IgD-negative memory B cell (primary cell): ENCODE measurements at regions not wholly inside any gene's neighbourhood (a gene's known extent, or its start where the extent isn't known, plus 50 kb on each side); places are given as distances from the start of the nearest gene placed in this dataset.
"Not testable (repeated sequence)": the region's sequence is repeated elsewhere in the genome, so short reads cannot be mapped to it uniquely, and the experiment has no call there.

ENCODE experiments used
- H3K27ac Mint-ChIP-seq, 3 donors: one replicate each; pipeline ENCODE4 v1.8.0; 2020 to 2022; ENCODE audit warnings: mild to moderate bottlenecking in 3 of 3, mixed read lengths in 3 of 3, moderate library complexity in 1 of 3
- H3K27me3 Mint-ChIP-seq: one replicate; pipeline ENCODE4 v1.8.0; 2021; ENCODE audit warnings: mixed read lengths
- H3K36me3 Mint-ChIP-seq: one replicate; pipeline ENCODE4 v1.8.0; 2020; ENCODE audit warnings: mild to moderate bottlenecking, mixed read lengths
- H3K4me1 Mint-ChIP-seq, 3 donors: one replicate each; pipeline ENCODE4 v1.8.0; 2020 to 2022; ENCODE audit warnings: mixed read lengths in 3 of 3, mild to moderate bottlenecking in 1 of 3
- H3K4me3 Mint-ChIP-seq, 4 donors: one replicate each; pipeline ENCODE4 v1.8.0; 2020 to 2022; ENCODE audit warnings: mild to moderate bottlenecking in 4 of 4, mixed read lengths in 4 of 4, moderate library complexity in 3 of 4
- H3K9me3 Mint-ChIP-seq, 3 donors: one replicate each; pipeline ENCODE4 v1.8.0; 2020 to 2021; ENCODE audit warnings: mixed read lengths in 3 of 3, mild to moderate bottlenecking in 1 of 3

GRCh38 chr5:171709930-171710329 lies 75.7 kb upstream of the SMIM23 start:
- Mint-ChIP-seq H3K36me3 (no peaks in the 10 kb centered on the region), H3K27me3 (no peaks in the 10 kb centered on the region), H3K4me3 (no peak overlapping the region), H3K9me3 (peaks cover 0 to 9% (median 3%) of the 10 kb centered on the region in 3 donors), H3K27ac (no peak overlapping the region), H3K4me1 (peaks cover 0 to 2% (median 0%) of the 10 kb centered on the region in 3 donors)

GRCh38 chr5:171710451-171711024 lies 75.1 kb upstream of the SMIM23 start:
- H3K27me3 Mint-ChIP-seq, result no peaks in the 10 kb centered on the region
- no peak overlapping the region for H3K27ac Mint-ChIP-seq
- peaks cover 0 to 9% (median 3%) of the 10 kb centered on the region in 3 donors for H3K9me3 Mint-ChIP-seq
- no peaks in the 10 kb centered on the region for H3K36me3 Mint-ChIP-seq
- no peak overlapping the region for H3K4me3 Mint-ChIP-seq
- peaks cover 0 to 2% (median 0%) of the 10 kb centered on the region in 3 donors for H3K4me1 Mint-ChIP-seq

GRCh38 chr5:171711571-171711970 lies 74.0 kb upstream of the SMIM23 start:
- no peak overlapping the region for H3K27ac Mint-ChIP-seq
- no peak overlapping the region for H3K4me3 Mint-ChIP-seq
- H3K4me1 Mint-ChIP-seq, result peaks cover 0 to 2% (median 0%) of the 10 kb centered on the region in 3 donors
- peaks cover 3% of the 10 kb centered on the region for H3K27me3 Mint-ChIP-seq
- H3K9me3 Mint-ChIP-seq, result peaks cover 0 to 9% (median 3%) of the 10 kb centered on the region in 3 donors
- H3K36me3 Mint-ChIP-seq, result no peaks in the 10 kb centered on the region

- Mint-ChIP-seq H3K4me3 (no peak overlapping the region), H3K4me1 (no peaks in the 10 kb centered on the region), H3K27ac (no peak overlapping the region), H3K27me3 (peaks cover 3% of the 10 kb centered on the region), H3K9me3 (peaks cover 0 to 9% (median 3%) of the 10 kb centered on the region in 3 donors), H3K36me3 (no peaks in the 10 kb centered on the region)
Measured at GRCh38 chr5:171712616-171713015, 73.0 kb upstream of the SMIM23 start.

- Mint-ChIP-seq H3K36me3 (no peaks in the 10 kb centered on the region), H3K9me3 (peaks cover 0 to 9% (median 3%) of the 10 kb centered on the region in 3 donors), H3K4me3 (no peak overlapping the region), H3K27me3 (peaks cover 3% of the 10 kb centered on the region), H3K27ac (no peak overlapping the region), H3K4me1 (no peaks in the 10 kb centered on the region)
Measured at GRCh38 chr5:171713152-171713551, 72.5 kb upstream of the SMIM23 start.

GRCh38 chr5:171714261-171714660 lies 71.4 kb upstream of the SMIM23 start:
- peaks cover 10% of the 10 kb centered on the region for H3K27me3 Mint-ChIP-seq
- no peak overlapping the region for H3K4me3 Mint-ChIP-seq
- no peaks in the 10 kb centered on the region for H3K4me1 Mint-ChIP-seq
- no peaks in the 10 kb centered on the region for H3K36me3 Mint-ChIP-seq
- H3K27ac Mint-ChIP-seq, result no peak overlapping the region
- H3K9me3 Mint-ChIP-seq, result peaks cover 0 to 9% (median 3%) of the 10 kb centered on the region in 3 donors

GRCh38 chr5:171714851-171715250 lies 70.8 kb upstream of the SMIM23 start:
- Mint-ChIP-seq H3K27ac (no peak overlapping the region), H3K4me1 (no peaks in the 10 kb centered on the region), H3K27me3 (peaks cover 10% of the 10 kb centered on the region), H3K9me3 (peaks cover 0 to 9% (median 3%) of the 10 kb centered on the region in 3 donors), H3K4me3 (no peak overlapping the region), H3K36me3 (no peaks in the 10 kb centered on the region)

GRCh38 chr5:171715551-171715950 lies 70.1 kb upstream of the SMIM23 start:
- no peaks in the 10 kb centered on the region for H3K4me1 Mint-ChIP-seq
- H3K27me3 Mint-ChIP-seq, result peaks cover 17% of the 10 kb centered on the region
- H3K4me3 Mint-ChIP-seq, result no peak overlapping the region
- peaks cover 0 to 9% (median 3%) of the 10 kb centered on the region in 3 donors for H3K9me3 Mint-ChIP-seq
- no peaks in the 10 kb centered on the region for H3K36me3 Mint-ChIP-seq
- no peak overlapping the region for H3K27ac Mint-ChIP-seq

GRCh38 chr5:171720086-171720485 lies 65.5 kb upstream of the SMIM23 start:
- H3K27ac Mint-ChIP-seq, result no peak overlapping the region
- H3K9me3 Mint-ChIP-seq, result no peaks in the 10 kb centered on the region
- peaks cover 25% of the 10 kb centered on the region for H3K27me3 Mint-ChIP-seq
- no peak overlapping the region for H3K4me3 Mint-ChIP-seq
- no peaks in the 10 kb centered on the region for H3K36me3 Mint-ChIP-seq
- peaks cover 0 to 1% (median 0%) of the 10 kb centered on the region in 3 donors for H3K4me1 Mint-ChIP-seq

GRCh38 chr5:171721464-171721863 lies 64.2 kb upstream of the SMIM23 start:
- Mint-ChIP-seq H3K27me3 (peaks cover 24% of the 10 kb centered on the region), H3K27ac (no peak overlapping the region), H3K4me3 (no peak overlapping the region), H3K4me1 (peaks cover 0 to 1% (median 0%) of the 10 kb centered on the region in 3 donors), H3K9me3 (peaks cover 0 to 9% (median 5%) of the 10 kb centered on the region in 3 donors), H3K36me3 (no peaks in the 10 kb centered on the region)

- Mint-ChIP-seq H3K27ac (no peak overlapping the region), H3K36me3 (no peaks in the 10 kb centered on the region), H3K27me3 (peaks cover 19% of the 10 kb centered on the region), H3K4me3 (no peak overlapping the region), H3K4me1 (peaks cover 0 to 1% (median 0%) of the 10 kb centered on the region in 3 donors), H3K9me3 (peaks cover 0 to 27% (median 8%) of the 10 kb centered on the region in 3 donors)
Measured at GRCh38 chr5:171724468-171725204, 61.0 kb upstream of the SMIM23 start.

- Mint-ChIP-seq H3K9me3 (peaks cover 0 to 27% (median 11%) of the 10 kb centered on the region in 3 donors), H3K27ac (no peak overlapping the region), H3K36me3 (no peaks in the 10 kb centered on the region), H3K4me1 (peaks cover 0 to 1% (median 0%) of the 10 kb centered on the region in 3 donors), H3K27me3 (peaks cover 15% of the 10 kb centered on the region), H3K4me3 (no peak overlapping the region)
Measured at GRCh38 chr5:171725205-171725601, 60.4 kb upstream of the SMIM23 start.

GRCh38 chr5:171726819-171727218 lies 58.8 kb upstream of the SMIM23 start:
- not testable (repeated sequence) for H3K4me1 Mint-ChIP-seq, H3K36me3 Mint-ChIP-seq, H3K4me3 Mint-ChIP-seq, H3K27ac Mint-ChIP-seq
- H3K27me3 Mint-ChIP-seq, result peaks cover 12% of the 10 kb centered on the region
- peaks cover 2 to 27% (median 11%) of the 10 kb centered on the region in 3 donors for H3K9me3 Mint-ChIP-seq

GRCh38 chr5:171728686-171729085 lies 56.9 kb upstream of the SMIM23 start:
- no peaks in the 10 kb centered on the region for H3K36me3 Mint-ChIP-seq
- H3K27me3 Mint-ChIP-seq, result peaks cover 4% of the 10 kb centered on the region
- peaks cover 2 to 27% (median 11%) of the 10 kb centered on the region in 3 donors for H3K9me3 Mint-ChIP-seq
- no peaks in the 10 kb centered on the region for H3K4me1 Mint-ChIP-seq
- no peak overlapping the region for H3K4me3 Mint-ChIP-seq
- no peak overlapping the region for H3K27ac Mint-ChIP-seq
